ENCODE measurements at regions not wholly inside any gene's neighbourhood (a gene's known extent, or its start where the extent isn't known, plus 50 kb on each side); places are given as distances from the start of the nearest gene placed in this dataset.

- TF ChIP-seq, protein P1, sequence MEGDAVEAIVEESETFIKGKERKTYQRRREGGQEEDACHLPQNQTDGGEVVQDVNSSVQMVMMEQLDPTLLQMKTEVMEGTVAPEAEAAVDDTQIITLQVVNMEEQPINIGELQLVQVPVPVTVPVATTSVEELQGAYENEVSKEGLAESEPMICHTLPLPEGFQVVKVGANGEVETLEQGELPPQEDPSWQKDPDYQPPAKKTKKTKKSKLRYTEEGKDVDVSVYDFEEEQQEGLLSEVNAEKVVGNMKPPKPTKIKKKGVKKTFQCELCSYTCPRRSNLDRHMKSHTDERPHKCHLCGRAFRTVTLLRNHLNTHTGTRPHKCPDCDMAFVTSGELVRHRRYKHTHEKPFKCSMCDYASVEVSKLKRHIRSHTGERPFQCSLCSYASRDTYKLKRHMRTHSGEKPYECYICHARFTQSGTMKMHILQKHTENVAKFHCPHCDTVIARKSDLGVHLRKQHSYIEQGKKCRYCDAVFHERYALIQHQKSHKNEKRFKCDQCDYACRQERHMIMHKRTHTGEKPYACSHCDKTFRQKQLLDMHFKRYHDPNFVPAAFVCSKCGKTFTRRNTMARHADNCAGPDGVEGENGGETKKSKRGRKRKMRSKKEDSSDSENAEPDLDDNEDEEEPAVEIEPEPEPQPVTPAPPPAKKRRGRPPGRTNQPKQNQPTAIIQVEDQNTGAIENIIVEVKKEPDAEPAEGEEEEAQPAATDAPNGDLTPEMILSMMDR (conservative IDR thresholded peaks at IDR 0.05 in 1 of 2, IDR thresholded peaks at IDR 0.05 in 1 of 2; ENCODE audit: low read depth in 1 of 2, low read length in 2 of 2) = no peak
- TF ChIP-seq EZH2 (IDR thresholded peaks at IDR 0.05; ENCODE audit: low read length, missing control alignments) = no peak
Observed at GRCh38 chr12:20210621-20211215, 157.6 kb upstream of the PDE3A start.

Data from fibroblast of lung (primary cell).